Astrocyte (in vitro differentiated cells and primary cell): ENCODE measurements at regions not wholly inside any gene's neighbourhood (a gene's known extent, or its start where the extent isn't known, plus 50 kb on each side); places are given as distances from the start of the nearest gene placed in this dataset.

Source experiments
- DNase-seq: peaks from one replicate; pipeline ENCODE4 v3.0.0-alpha.2; 2010; ENCODE audit warnings: low read depth
- FAIRE-seq: peaks from 2 replicates; lab custom pipeline; 2011; peaks lifted over from hg19 to GRCh38; lab: Jason Lieb, UNC
- H2AFZ ChIP-seq: 2 replicates; pipeline ENCODE4 v1.6.0; 2012; ENCODE audit warnings: low read depth, low read length, inconsistent platforms
- H3K27ac ChIP-seq: 2 replicates; pipeline ENCODE4 v1.5.1; 2011; ENCODE audit warnings: low read depth, low read length, inconsistent platforms
- H3K27me3 ChIP-seq: 2 replicates; pipeline ENCODE4 v1.6.0; 2011; ENCODE audit warnings: low read length, inconsistent platforms; ENCODE audit not compliant: insufficient read depth
- H3K36me3 ChIP-seq: 2 replicates; pipeline ENCODE4 v1.5.1; 2011; ENCODE audit warnings: low read length, inconsistent platforms; ENCODE audit not compliant: insufficient read depth
- H3K4me1 ChIP-seq: 2 replicates; pipeline ENCODE4 v1.5.1; 2011; ENCODE audit warnings: low read length, inconsistent platforms; ENCODE audit not compliant: insufficient read depth
- H3K4me2 ChIP-seq: 2 replicates; pipeline ENCODE4 v1.6.0; 2012; ENCODE audit warnings: low read length, inconsistent platforms
- H3K4me3 ChIP-seq: 2 replicates; pipeline ENCODE4 v1.5.1; 2011; ENCODE audit warnings: low read depth, mild to moderate bottlenecking, low read length, inconsistent platforms; ENCODE audit not compliant: insufficient read depth
- H3K79me2 ChIP-seq: 2 replicates; pipeline ENCODE4 v1.6.0; 2012; ENCODE audit warnings: mild to moderate bottlenecking, low read length, inconsistent platforms; ENCODE audit not compliant: insufficient read depth
- H3K9ac ChIP-seq: 2 replicates; pipeline ENCODE4 v1.6.0; 2012; ENCODE audit warnings: mild to moderate bottlenecking, low read length, inconsistent platforms
- H3K9me3 ChIP-seq: 2 replicates; pipeline ENCODE4 v1.5.1; 2012; ENCODE audit warnings: low read depth, mild to moderate bottlenecking, low read length, inconsistent platforms; ENCODE audit not compliant: insufficient read depth
- H4K20me1 ChIP-seq: 2 replicates; pipeline ENCODE4 v1.6.0; 2012; ENCODE audit warnings: low read length, inconsistent platforms; ENCODE audit not compliant: insufficient read depth
- H3K27ac Mint-ChIP-seq: one replicate; pipeline ENCODE4 v1.8.0; 2021; ENCODE audit warnings: mild to moderate bottlenecking, mixed read lengths; ENCODE audit not compliant: unreplicated experiment
- H3K27me3 Mint-ChIP-seq: one replicate; pipeline ENCODE4 v1.8.0; 2021; ENCODE audit warnings: low read depth, mixed read lengths; ENCODE audit not compliant: unreplicated experiment
- H3K36me3 Mint-ChIP-seq: one replicate; pipeline ENCODE4 v1.8.0; 2021; ENCODE audit warnings: low read depth, mixed read lengths; ENCODE audit not compliant: unreplicated experiment
- H3K4me1 Mint-ChIP-seq: one replicate; pipeline ENCODE4 v1.8.0; 2021; ENCODE audit warnings: low read depth, mixed read lengths; ENCODE audit not compliant: unreplicated experiment
- H3K4me3 Mint-ChIP-seq: one replicate; pipeline ENCODE4 v1.8.0; 2021; ENCODE audit warnings: mild to moderate bottlenecking, moderate library complexity, mixed read lengths; ENCODE audit not compliant: unreplicated experiment
- H3K9me3 Mint-ChIP-seq: one replicate; pipeline ENCODE4 v1.8.0; 2021; ENCODE audit warnings: mild to moderate bottlenecking, mixed read lengths; ENCODE audit not compliant: unreplicated experiment
- EZH2 ChIP-seq: IDR thresholded peaks from 2 replicates; pipeline ENCODE4 v1.6.1; 2012; ENCODE audit warnings: mild to moderate bottlenecking, low read length, inconsistent platforms; ENCODE audit not compliant: insufficient read depth
- TF ChIP-seq, protein P1 (sequence below): IDR thresholded peaks from 2 replicates; pipeline ENCODE4 v1.5.1; 2011; ENCODE audit warnings: low read depth, mild to moderate bottlenecking, inconsistent platforms, low read length, moderate library complexity; ENCODE audit not compliant: insufficient read depth

DNA sequence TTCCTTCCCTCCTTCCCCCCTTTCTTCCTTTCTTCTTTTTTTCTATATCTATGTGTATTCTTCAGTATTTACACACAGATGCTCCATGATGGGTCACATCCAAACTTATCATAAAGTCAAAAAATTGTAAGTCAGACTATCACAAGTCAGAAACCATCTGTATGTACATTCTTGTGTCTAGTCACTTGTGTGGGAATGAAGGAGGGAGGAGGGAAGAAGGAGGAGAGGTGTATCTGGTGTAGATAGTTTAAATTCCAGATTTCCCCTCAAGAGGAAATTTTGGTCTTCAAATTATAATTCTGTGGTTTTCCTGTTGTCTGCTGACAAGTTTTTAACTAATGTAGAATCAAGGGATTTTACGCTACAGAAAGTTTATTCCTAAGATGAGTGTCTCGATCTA lies 287.2 kb downstream of the ETV1 start:
- Mint-ChIP-seq H3K27ac (no peak overlapping the region), H3K4me1 (peaks cover 12% of the 10 kb centered on the region), H3K36me3 (no peaks in the 10 kb centered on the region), H3K9me3 (peaks cover 3% of the 10 kb centered on the region), H3K27me3 (no peaks in the 10 kb centered on the region), H3K4me3 (no peak overlapping the region)
- H2AFZ ChIP-seq: no peak overlapping the region
- no peaks in the 10 kb centered on the region for H3K36me3 ChIP-seq
- H3K4me2 ChIP-seq: no peak overlapping the region
- no peak overlapping the region for H3K4me3 ChIP-seq
- TF ChIP-seq EZH2: no peak
- TF ChIP-seq, protein P1, sequence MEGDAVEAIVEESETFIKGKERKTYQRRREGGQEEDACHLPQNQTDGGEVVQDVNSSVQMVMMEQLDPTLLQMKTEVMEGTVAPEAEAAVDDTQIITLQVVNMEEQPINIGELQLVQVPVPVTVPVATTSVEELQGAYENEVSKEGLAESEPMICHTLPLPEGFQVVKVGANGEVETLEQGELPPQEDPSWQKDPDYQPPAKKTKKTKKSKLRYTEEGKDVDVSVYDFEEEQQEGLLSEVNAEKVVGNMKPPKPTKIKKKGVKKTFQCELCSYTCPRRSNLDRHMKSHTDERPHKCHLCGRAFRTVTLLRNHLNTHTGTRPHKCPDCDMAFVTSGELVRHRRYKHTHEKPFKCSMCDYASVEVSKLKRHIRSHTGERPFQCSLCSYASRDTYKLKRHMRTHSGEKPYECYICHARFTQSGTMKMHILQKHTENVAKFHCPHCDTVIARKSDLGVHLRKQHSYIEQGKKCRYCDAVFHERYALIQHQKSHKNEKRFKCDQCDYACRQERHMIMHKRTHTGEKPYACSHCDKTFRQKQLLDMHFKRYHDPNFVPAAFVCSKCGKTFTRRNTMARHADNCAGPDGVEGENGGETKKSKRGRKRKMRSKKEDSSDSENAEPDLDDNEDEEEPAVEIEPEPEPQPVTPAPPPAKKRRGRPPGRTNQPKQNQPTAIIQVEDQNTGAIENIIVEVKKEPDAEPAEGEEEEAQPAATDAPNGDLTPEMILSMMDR: no peak
- no peaks in the 10 kb centered on the region for H3K9me3 ChIP-seq
- H3K79me2 ChIP-seq: no peaks in the 10 kb centered on the region
- no peak overlapping the region for H3K27ac ChIP-seq
- H4K20me1 ChIP-seq: no peaks in the 10 kb centered on the region
- H3K9ac ChIP-seq: no peak overlapping the region
- no peaks in the 10 kb centered on the region for H3K27me3 ChIP-seq
- FAIRE-seq: no peak
- no peaks in the 10 kb centered on the region for H3K4me1 ChIP-seq
- DNase-seq: peak; percentile 67

GRCh38 chr7:13708670-13709069 lies 280.8 kb downstream of the ETV1 start:
- Histone ChIP-seq H3K4me2 (no peak overlapping the region), H3K4me1 (no peaks in the 10 kb centered on the region), H3K4me3 (no peak overlapping the region), H3K9me3 (no peaks in the 10 kb centered on the region), H3K27ac (no peak overlapping the region), H3K27me3 (no peaks in the 10 kb centered on the region), H3K36me3 (no peaks in the 10 kb centered on the region), H2AFZ (no peak overlapping the region), H3K9ac (no peak overlapping the region), H4K20me1 (no peaks in the 10 kb centered on the region), H3K79me2 (no peaks in the 10 kb centered on the region)
- FAIRE-seq: no peak
- no peak for TF ChIP-seq EZH2
- TF ChIP-seq, protein P1: no peak
- Mint-ChIP-seq H3K4me3 (no peak overlapping the region), H3K27ac (no peak overlapping the region), H3K4me1 (peaks cover 2% of the 10 kb centered on the region), H3K9me3 (no peaks in the 10 kb centered on the region), H3K27me3 (no peaks in the 10 kb centered on the region), H3K36me3 (no peaks in the 10 kb centered on the region)
- DNase-seq: no peak

GRCh38 chr7:13713092-13713491 lies 276.4 kb downstream of the ETV1 start:
- no peak overlapping the region for H3K4me3 Mint-ChIP-seq

More at GRCh38 chr7:13713092-13713491, 276.4 kb downstream of the ETV1 start:
- Mint-ChIP-seq H3K27ac (no peak overlapping the region), H3K36me3 (no peaks in the 10 kb centered on the region), H3K9me3 (no peaks in the 10 kb centered on the region), H3K27me3 (no peaks in the 10 kb centered on the region), H3K4me1 (peaks cover 4% of the 10 kb centered on the region)
- Histone ChIP-seq H3K36me3 (no peaks in the 10 kb centered on the region), H3K4me1 (no peaks in the 10 kb centered on the region), H4K20me1 (no peaks in the 10 kb centered on the region), H3K9me3 (no peaks in the 10 kb centered on the region), H3K27ac (no peak overlapping the region), H2AFZ (no peak overlapping the region), H3K9ac (no peak overlapping the region), H3K27me3 (no peaks in the 10 kb centered on the region), H3K79me2 (no peaks in the 10 kb centered on the region), H3K4me2 (no peak overlapping the region), H3K4me3 (no peak overlapping the region)
- no peak for DNase-seq
- FAIRE-seq: no peak
- no peak for TF ChIP-seq EZH2
- TF ChIP-seq, protein P1: no peak
